Mesenchymal stem cell (in vitro differentiated cells and primary cell): ENCODE measurements at regions not wholly inside any gene's neighbourhood (a gene's known extent, or its start where the extent isn't known, plus 50 kb on each side); places are given as distances from the start of the nearest gene placed in this dataset.

ENCODE experiments used
- DNase-seq: peaks from one replicate; pipeline ENCODE4 v3.0.0-alpha.2; 2013
- H2AFZ ChIP-seq: one replicate; pipeline ENCODE4 v1.6.1; 2013; ENCODE audit warnings: low read depth, mild to moderate bottlenecking, control low read depth, inconsistent platforms, low read length, moderate library complexity
- H2AK5ac ChIP-seq: 2 replicates; pipeline ENCODE4 v1.6.1; 2013; ENCODE audit warnings: low read length, moderate library complexity, mild to moderate bottlenecking, inconsistent platforms; ENCODE audit not compliant: severe bottlenecking
- H2BK120ac ChIP-seq: one replicate; pipeline ENCODE4 v1.6.1; 2013; ENCODE audit warnings: low read depth, mild to moderate bottlenecking, inconsistent platforms, low read length, moderate library complexity
- H2BK12ac ChIP-seq, 2 experiments: one replicate each; pipeline ENCODE4 v1.6.1; 2013; ENCODE audit warnings: inconsistent platforms in 2 of 2, low read length in 2 of 2, mild to moderate bottlenecking in 2 of 2, moderate library complexity in 2 of 2, control low read depth in 1 of 2
- H2BK15ac ChIP-seq: one replicate; pipeline ENCODE4 v1.6.1; 2013; ENCODE audit warnings: mild to moderate bottlenecking, low read depth, inconsistent platforms; ENCODE audit not compliant: poor library complexity, severe bottlenecking
- H2BK5ac ChIP-seq: 2 replicates; pipeline ENCODE4 v1.6.1; 2013; ENCODE audit warnings: low read depth, mild to moderate bottlenecking, low read length, control low read depth, inconsistent platforms; ENCODE audit not compliant: poor library complexity, severe bottlenecking
- H3K14ac ChIP-seq, 2 experiments: one replicate each; pipeline ENCODE4 v1.6.1; 2013; ENCODE audit warnings: inconsistent platforms in 2 of 2, low read length in 2 of 2, control low read depth in 1 of 2, mild to moderate bottlenecking in 1 of 2, moderate library complexity in 1 of 2
- H3K18ac ChIP-seq, 2 experiments: one replicate each; pipeline ENCODE4 v1.6.1; 2013; ENCODE audit warnings: inconsistent platforms in 2 of 2, low read length in 2 of 2, control low read depth in 1 of 2, low read depth in 1 of 2, mild to moderate bottlenecking in 1 of 2
- H3K23ac ChIP-seq, 2 experiments: one replicate each; pipeline ENCODE4 v1.6.1; 2013; ENCODE audit warnings: inconsistent platforms in 2 of 2, low read length in 2 of 2, mild to moderate bottlenecking in 2 of 2, moderate library complexity in 2 of 2, control low read depth in 1 of 2
- H3K27ac ChIP-seq: 2 replicates; pipeline ENCODE4 v1.5.1; 2013; ENCODE audit warnings: mild to moderate bottlenecking, moderate library complexity, low read length, control low read depth, inconsistent platforms; ENCODE audit not compliant: poor library complexity, severe bottlenecking
- H3K27me3 ChIP-seq, 2 experiments: 2 replicates each; pipeline versions ENCODE4 v1.6.1 to v1.7.0; 2013; ENCODE audit warnings: low read length in 2 of 2, mild to moderate bottlenecking in 2 of 2, moderate library complexity in 2 of 2, control low read depth in 1 of 2, inconsistent platforms in 1 of 2; ENCODE audit not compliant: control insufficient read depth in 1 of 2, insufficient read depth in 1 of 2
- H3K36me3 ChIP-seq, 2 experiments: 2 replicates each; pipeline versions ENCODE4 v1.6.1 to v1.7.0; 2013; ENCODE audit warnings: low read length in 2 of 2, control low read depth in 1 of 2, inconsistent platforms in 1 of 2, low read depth in 1 of 2, mild to moderate bottlenecking in 1 of 2; ENCODE audit not compliant: insufficient read depth in 2 of 2, control insufficient read depth in 1 of 2
- H3K4ac ChIP-seq, 2 experiments: one replicate each; pipeline ENCODE4 v1.6.1; 2013; ENCODE audit warnings: inconsistent platforms in 2 of 2, low read length in 2 of 2, mild to moderate bottlenecking in 2 of 2, moderate library complexity in 2 of 2, control low read depth in 1 of 2, low read depth in 1 of 2
- H3K4me1 ChIP-seq: 2 replicates; pipeline ENCODE4 v1.6.1; 2013; ENCODE audit warnings: low read depth, low read length, control low read depth; ENCODE audit not compliant: control insufficient read depth, insufficient read depth
- H3K4me2 ChIP-seq: 2 replicates; pipeline ENCODE4 v1.6.1; 2013; ENCODE audit warnings: low read length, mild to moderate bottlenecking, inconsistent platforms; ENCODE audit not compliant: poor library complexity, severe bottlenecking
- H3K4me3 ChIP-seq, 2 experiments: 2 replicates each; pipeline versions ENCODE4 v1.5.1 to v1.7.0; 2013; ENCODE audit warnings: low read length in 2 of 2, mild to moderate bottlenecking in 2 of 2, control low read depth in 1 of 2, low read depth in 1 of 2; ENCODE audit not compliant: insufficient read depth in 1 of 2
- H3K79me1 ChIP-seq: replicated peaks from 2 replicates; pipeline ENCODE4 v1.6.1; 2013; ENCODE audit warnings: mild to moderate bottlenecking, control low read depth, low read length, inconsistent platforms; ENCODE audit not compliant: poor library complexity, severe bottlenecking
- H3K9ac ChIP-seq: 2 replicates; pipeline ENCODE4 v1.7.0; 2013; ENCODE audit warnings: mild to moderate bottlenecking, low read length, moderate library complexity
- H3K9me3 ChIP-seq: 2 replicates; pipeline ENCODE4 v1.7.0; 2013; ENCODE audit warnings: mild to moderate bottlenecking, low read length; ENCODE audit not compliant: control insufficient read depth
- H4K8ac ChIP-seq: one replicate; pipeline ENCODE4 v1.6.1; 2013; ENCODE audit warnings: inconsistent platforms, mild to moderate bottlenecking, low read length, moderate library complexity
- H4K91ac ChIP-seq: one replicate; pipeline ENCODE4 v1.6.1; 2013; ENCODE audit warnings: mild to moderate bottlenecking, low read length, inconsistent platforms
- WGBS: methylation state at CpG from one replicate; pipeline ENCODE4 v1.1.7; 2013; ENCODE audit warnings: mixed read lengths; 5-methylcytosine and 5-hydroxymethylcytosine counted together

- DNase-seq = no peak
- H2AK5ac ChIP-seq = no peak overlapping the region
- H3K4me1 ChIP-seq = peaks cover 1% of the 10 kb centered on the region
- H2BK12ac ChIP-seq = no peak overlapping the region
- no peak overlapping the region for H2BK5ac ChIP-seq
- H3K4me3 ChIP-seq = no peak overlapping the region
- H3K36me3 ChIP-seq = no peaks in the 10 kb centered on the region
- no peak overlapping the region for H3K4ac ChIP-seq
- H2BK15ac ChIP-seq = no peak overlapping the region
- no peak overlapping the region for H3K14ac ChIP-seq
- H4K8ac ChIP-seq = no peak overlapping the region
- no peak overlapping the region for H2BK120ac ChIP-seq
- H4K91ac ChIP-seq = no peak overlapping the region
- WGBS = 29% methylated on average over 1 of the region's 1 CpG
- no peaks in the 10 kb centered on the region for H3K9me3 ChIP-seq
- no peak overlapping the region for H2AFZ ChIP-seq
- H3K79me1 ChIP-seq = no peaks in the 10 kb centered on the region
- no peak overlapping the region for H3K4me2 ChIP-seq
- no peak overlapping the region for H3K9ac ChIP-seq
- H3K18ac ChIP-seq = no peak overlapping the region
- H3K23ac ChIP-seq = no peak overlapping the region
- no peak overlapping the region for H3K27ac ChIP-seq
- H3K27me3 ChIP-seq = no peaks in the 10 kb centered on the region
Observed at GRCh38 chr3:88221726-88222125, 72.0 kb downstream of the C3orf38 start.

GRCh38 chr3:88222343-88222742, 72.6 kb downstream of the C3orf38 start:
- H3K4me2 ChIP-seq = no peak overlapping the region
- no peak overlapping the region for H4K8ac ChIP-seq
- WGBS = 81% methylated on average over 1 of the region's 2 CpGs
- no peaks in the 10 kb centered on the region for H3K27me3 ChIP-seq
- peaks cover 1% of the 10 kb centered on the region for H3K4me1 ChIP-seq
- no peak overlapping the region for H3K9ac ChIP-seq
- H2AFZ ChIP-seq = no peak overlapping the region
- no peak overlapping the region for H4K91ac ChIP-seq
- H2BK15ac ChIP-seq = no peak overlapping the region
- H2BK5ac ChIP-seq = no peak overlapping the region
- no peak overlapping the region for H3K23ac ChIP-seq
- H3K4me3 ChIP-seq = no peak overlapping the region
- H2BK12ac ChIP-seq = no peak overlapping the region
- H3K9me3 ChIP-seq = no peaks in the 10 kb centered on the region
- no peak overlapping the region for H2AK5ac ChIP-seq
- no peaks in the 10 kb centered on the region for H3K79me1 ChIP-seq
- no peak for DNase-seq
- no peak overlapping the region for H2BK120ac ChIP-seq
- no peak overlapping the region for H3K4ac ChIP-seq
- H3K36me3 ChIP-seq = no peaks in the 10 kb centered on the region
- no peak overlapping the region for H3K18ac ChIP-seq
- H3K14ac ChIP-seq = no peak overlapping the region
- H3K27ac ChIP-seq = no peak overlapping the region

- no peak overlapping the region for H3K9ac ChIP-seq
- no peak overlapping the region for H3K27ac ChIP-seq
Observed at GRCh38 chr3:88225326-88226008, 75.7 kb downstream of the C3orf38 start.

GRCh38 chr3:88226910-88227309, 77.2 kb downstream of the C3orf38 start:
- Histone ChIP-seq H2AK5ac (no peak overlapping the region), H2BK5ac (no peak overlapping the region), H3K14ac (no peak overlapping the region), H3K4me3 (no peak overlapping the region), H3K36me3 (no peaks in the 10 kb centered on the region), H2BK12ac (no peak overlapping the region), H3K79me1 (no peaks in the 10 kb centered on the region), H3K23ac (no peak overlapping the region), H3K9ac (no peak overlapping the region), H4K91ac (no peak overlapping the region), H3K4me2 (no peak overlapping the region), H2AFZ (no peak overlapping the region), H3K18ac (no peak overlapping the region), H3K4ac (no peak overlapping the region), H3K27me3 (no peaks in the 10 kb centered on the region), H3K9me3 (no peaks in the 10 kb centered on the region), H2BK120ac (no peak overlapping the region), H3K4me1 (no peaks in the 10 kb centered on the region), H2BK15ac (no peak overlapping the region), H3K27ac (no peak overlapping the region), H4K8ac (no peak overlapping the region)
- no peak for DNase-seq
- WGBS = 84% methylated on average over 2 of the region's 3 CpGs

More at GRCh38 chr3:88225326-88226008, 75.7 kb downstream of the C3orf38 start:
- no peak overlapping the region for H2BK12ac ChIP-seq
- no peak overlapping the region for H3K14ac ChIP-seq
- H3K9me3 ChIP-seq = no peaks in the 10 kb centered on the region
- DNase-seq = no peak
- H3K4me2 ChIP-seq = no peak overlapping the region
- WGBS = 87% methylated on average over 7 of the region's 8 CpGs
- no peak overlapping the region for H2AFZ ChIP-seq
- no peak overlapping the region for H3K4me3 ChIP-seq
- no peak overlapping the region for H2BK15ac ChIP-seq
- no peaks in the 10 kb centered on the region for H3K4me1 ChIP-seq
- H4K8ac ChIP-seq = no peak overlapping the region
- no peak overlapping the region for H2BK120ac ChIP-seq
- H3K23ac ChIP-seq = no peak overlapping the region
- no peak overlapping the region for H2AK5ac ChIP-seq
- no peak overlapping the region for H3K4ac ChIP-seq
- no peak overlapping the region for H3K18ac ChIP-seq
- no peak overlapping the region for H4K91ac ChIP-seq
- no peak overlapping the region for H2BK5ac ChIP-seq
- no peaks in the 10 kb centered on the region for H3K79me1 ChIP-seq
- no peaks in the 10 kb centered on the region for H3K36me3 ChIP-seq
- H3K27me3 ChIP-seq = no peaks in the 10 kb centered on the region
